Endodermal cell (in vitro differentiated cells): ENCODE measurements at regions not wholly inside any gene's neighbourhood (a gene's known extent, or its start where the extent isn't known, plus 50 kb on each side); places are given as distances from the start of the nearest gene placed in this dataset.

Experiments
- DNase-seq: peaks from one replicate; pipeline ENCODE4 v3.0.0-alpha.2; 2017
- H3K27ac ChIP-seq: 2 replicates; pipeline ENCODE4 v1.5.1; 2013; ENCODE audit warnings: mild to moderate bottlenecking, low read depth, low read length, moderate library complexity
- H3K27me3 ChIP-seq: 2 replicates; pipeline ENCODE4 v1.6.1; 2013; ENCODE audit warnings: mild to moderate bottlenecking, low read length, moderate library complexity; ENCODE audit not compliant: insufficient read depth, control insufficient read depth, poor library complexity, severe bottlenecking
- H3K36me3 ChIP-seq: 2 replicates; pipeline ENCODE4 v1.7.0; 2013; ENCODE audit warnings: mild to moderate bottlenecking, low read length, moderate library complexity; ENCODE audit not compliant: control insufficient read depth, insufficient read depth
- H3K4me1 ChIP-seq: one replicate; pipeline ENCODE4 v1.7.0; 2013; ENCODE audit warnings: low read length; ENCODE audit not compliant: control insufficient read depth, insufficient read depth
- H3K4me3 ChIP-seq: 2 replicates; pipeline ENCODE4 v1.5.1; 2013; ENCODE audit warnings: mild to moderate bottlenecking, low read length, moderate library complexity
- H3K9ac ChIP-seq: 2 replicates; pipeline ENCODE4 v1.6.1; 2013; ENCODE audit warnings: mild to moderate bottlenecking, low read length, moderate library complexity; ENCODE audit not compliant: poor library complexity, severe bottlenecking; ENCODE audit errors: extremely low read depth
- H3K9me3 ChIP-seq: 2 replicates; pipeline ENCODE4 v1.6.1; 2013; ENCODE audit warnings: mild to moderate bottlenecking, low read length, moderate library complexity; ENCODE audit not compliant: control insufficient read depth
- H3K27ac Mint-ChIP-seq: 2 replicates; pipeline ENCODE4 v1.8.0; 2020; ENCODE audit warnings: mixed read lengths
- H3K27me3 Mint-ChIP-seq: 2 replicates; pipeline ENCODE4 v1.8.0; 2021; ENCODE audit warnings: mild to moderate bottlenecking, mixed read lengths; ENCODE audit not compliant: insufficient read depth
- H3K36me3 Mint-ChIP-seq: 2 replicates; pipeline ENCODE4 v1.8.0; 2020; ENCODE audit warnings: low read depth, mixed read lengths
- H3K4me1 Mint-ChIP-seq: 2 replicates; pipeline ENCODE4 v1.8.0; 2020; ENCODE audit warnings: mixed read lengths
- H3K4me3 Mint-ChIP-seq: 2 replicates; pipeline ENCODE4 v1.8.0; 2020; ENCODE audit warnings: mild to moderate bottlenecking, moderate library complexity, mixed read lengths
- H3K9me3 Mint-ChIP-seq: 2 replicates; pipeline ENCODE4 v1.8.0; 2020; ENCODE audit warnings: mild to moderate bottlenecking, mixed read lengths
- WGBS, 2 experiments: methylation state at CpG; one replicate each; pipeline versions ENCODE4 v1.1.5 to v1.1.7; 2013; ENCODE audit warnings: missing lambda C conversion rate in 2 of 2, mixed read lengths in 1 of 2; ENCODE audit not compliant: insufficient coverage in 1 of 2, insufficient read length in 1 of 2; 5-methylcytosine and 5-hydroxymethylcytosine counted together
- TF ChIP-seq, protein P1 (sequence below): fragments of 200-600 bp; sonication (generic); conservative IDR thresholded peaks from 2 replicates; pipeline ENCODE4 v1.5.0; 2021; ENCODE audit warnings: antibody characterized with exemption, mild to moderate bottlenecking

- H3K4me3 Mint-ChIP-seq: no peak overlapping the region
- no peak overlapping the region for H3K27ac Mint-ChIP-seq
- H3K4me3 ChIP-seq: no peak overlapping the region
- H3K27ac ChIP-seq: no peak overlapping the region
- no peaks in the 10 kb centered on the region for H3K36me3 Mint-ChIP-seq
- no peaks in the 10 kb centered on the region for H3K4me1 Mint-ChIP-seq
- no peaks in the 10 kb centered on the region for H3K9me3 ChIP-seq
- H3K27me3 Mint-ChIP-seq: no peaks in the 10 kb centered on the region
- H3K9ac ChIP-seq: no peak overlapping the region
- no peaks in the 10 kb centered on the region for H3K27me3 ChIP-seq
- H3K4me1 ChIP-seq: no peaks in the 10 kb centered on the region
- no peak for DNase-seq
- peaks cover 3% of the 10 kb centered on the region for H3K36me3 ChIP-seq
- H3K9me3 Mint-ChIP-seq: peaks cover 5% of the 10 kb centered on the region
- WGBS, 2 experiments: 71 to 84% methylated on average over 5 to 6 of the region's 6 CpGs
- TF ChIP-seq, protein P1, sequence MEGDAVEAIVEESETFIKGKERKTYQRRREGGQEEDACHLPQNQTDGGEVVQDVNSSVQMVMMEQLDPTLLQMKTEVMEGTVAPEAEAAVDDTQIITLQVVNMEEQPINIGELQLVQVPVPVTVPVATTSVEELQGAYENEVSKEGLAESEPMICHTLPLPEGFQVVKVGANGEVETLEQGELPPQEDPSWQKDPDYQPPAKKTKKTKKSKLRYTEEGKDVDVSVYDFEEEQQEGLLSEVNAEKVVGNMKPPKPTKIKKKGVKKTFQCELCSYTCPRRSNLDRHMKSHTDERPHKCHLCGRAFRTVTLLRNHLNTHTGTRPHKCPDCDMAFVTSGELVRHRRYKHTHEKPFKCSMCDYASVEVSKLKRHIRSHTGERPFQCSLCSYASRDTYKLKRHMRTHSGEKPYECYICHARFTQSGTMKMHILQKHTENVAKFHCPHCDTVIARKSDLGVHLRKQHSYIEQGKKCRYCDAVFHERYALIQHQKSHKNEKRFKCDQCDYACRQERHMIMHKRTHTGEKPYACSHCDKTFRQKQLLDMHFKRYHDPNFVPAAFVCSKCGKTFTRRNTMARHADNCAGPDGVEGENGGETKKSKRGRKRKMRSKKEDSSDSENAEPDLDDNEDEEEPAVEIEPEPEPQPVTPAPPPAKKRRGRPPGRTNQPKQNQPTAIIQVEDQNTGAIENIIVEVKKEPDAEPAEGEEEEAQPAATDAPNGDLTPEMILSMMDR: no peak
Measured at GRCh38 chr22:47748271-47748670, 985.8 kb downstream of the TBC1D22A start.

DNA sequence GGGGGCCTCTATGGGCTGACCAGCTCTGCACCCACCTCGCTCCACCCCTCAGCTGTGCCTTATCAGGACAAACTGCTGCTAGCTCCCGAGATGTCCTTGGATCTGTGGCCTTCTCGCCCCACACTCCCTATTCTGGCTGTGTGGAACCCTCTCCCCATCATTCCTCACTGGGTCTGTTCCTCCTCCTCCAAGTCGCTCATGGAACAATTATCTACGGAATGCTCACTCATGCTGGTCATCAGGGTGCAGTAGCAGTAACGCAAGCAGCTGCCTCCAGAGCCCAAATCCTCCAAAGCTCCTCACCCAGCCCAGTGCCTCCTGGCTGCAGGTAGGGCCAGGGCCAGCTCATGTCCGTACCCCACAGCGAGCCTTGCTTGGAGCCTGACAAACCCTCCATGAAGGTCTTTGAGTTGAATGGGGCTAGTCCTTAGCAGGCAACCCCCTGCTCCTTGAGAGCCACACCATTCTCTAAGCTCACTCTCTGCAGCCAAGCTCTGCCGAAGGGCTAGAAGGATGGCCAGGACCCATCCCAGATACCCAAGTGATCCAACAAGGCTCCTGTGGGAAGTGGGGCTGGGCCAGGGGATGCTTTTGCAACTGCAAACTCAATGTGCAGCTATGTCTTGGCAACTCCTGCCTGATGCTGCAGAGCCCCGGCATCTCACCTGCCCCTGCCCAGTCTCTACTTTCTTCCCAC lies 977.8 kb downstream of the TBC1D22A start:
- Histone ChIP-seq H3K36me3 (no peaks in the 10 kb centered on the region), H3K4me3 (no peak overlapping the region), H3K9ac (no peak overlapping the region), H3K27me3 (no peaks in the 10 kb centered on the region), H3K4me1 (peaks cover 7% of the 10 kb centered on the region), H3K27ac (no peak overlapping the region), H3K9me3 (no peaks in the 10 kb centered on the region)
- H3K27ac Mint-ChIP-seq: no peak overlapping the region
- peaks cover 24% of the 10 kb centered on the region for H3K4me1 Mint-ChIP-seq
- H3K27me3 Mint-ChIP-seq: peaks cover 1% of the 10 kb centered on the region
- TF ChIP-seq, protein P1: no peak
- no peak for DNase-seq
- no peaks in the 10 kb centered on the region for H3K36me3 Mint-ChIP-seq
- H3K4me3 Mint-ChIP-seq: no peak overlapping the region
- 90 to 91% methylated on average over 3 to 10 of the region's 10 CpGs for WGBS, 2 experiments
- H3K9me3 Mint-ChIP-seq: no peaks in the 10 kb centered on the region

- no peak overlapping the region for H3K27ac ChIP-seq
- H3K4me1 ChIP-seq: peaks cover 7% of the 10 kb centered on the region
- Mint-ChIP-seq H3K9me3 (no peaks in the 10 kb centered on the region), H3K36me3 (no peaks in the 10 kb centered on the region), H3K4me3 (no peak overlapping the region), H3K27me3 (peaks cover 1% of the 10 kb centered on the region), H3K4me1 (peaks cover 24% of the 10 kb centered on the region), H3K27ac (no peak overlapping the region)
- TF ChIP-seq, protein P1: no peak
- 91 to 97% methylated on average over 5 to 16 of the region's 16 CpGs for WGBS, 2 experiments
- H3K9ac ChIP-seq: no peak overlapping the region
- H3K4me3 ChIP-seq: no peak overlapping the region
- H3K36me3 ChIP-seq: no peaks in the 10 kb centered on the region
- DNase-seq: no peak
- no peaks in the 10 kb centered on the region for H3K9me3 ChIP-seq
- no peaks in the 10 kb centered on the region for H3K27me3 ChIP-seq
Measured at GRCh38 chr22:47739291-47740015, 977.0 kb downstream of the TBC1D22A start.
